ENCODE measurements at regions not wholly inside any gene's neighbourhood (a gene's known extent, or its start where the extent isn't known, plus 50 kb on each side); places are given as distances from the start of the nearest gene placed in this dataset.

- no peaks in the 10 kb centered on the region for H3K9me3 ChIP-seq (ENCODE audit: insufficient read depth, low read length)
- no peaks in the 10 kb centered on the region for H3K27me3 ChIP-seq (ENCODE audit: low read length)
- H3K4me2 ChIP-seq (ENCODE audit: low read depth, low read length, poor library complexity, severe bottlenecking): no peak overlapping the region
- H3K36me3 ChIP-seq (ENCODE audit: low read length): no peaks in the 10 kb centered on the region
- no peak overlapping the region for H3K27ac ChIP-seq (ENCODE audit: low read depth, low read length)
- no peaks in the 10 kb centered on the region for H4K20me1 ChIP-seq (ENCODE audit: low read depth, low read length)
- H3K9me2 ChIP-seq (replicated peaks; ENCODE audit: insufficient read depth, low read length): no peaks in the 10 kb centered on the region
- no peaks in the 10 kb centered on the region for H3K79me2 ChIP-seq (ENCODE audit: insufficient read depth, low read length)
- H3K4me3 ChIP-seq (ENCODE audit: insufficient read depth, low read length, poor library complexity, severe bottlenecking): no peak overlapping the region
- H3K9ac ChIP-seq (ENCODE audit: low read length): no peak overlapping the region
- H2AFZ ChIP-seq (ENCODE audit: low read depth, low read length, severe bottlenecking): no peak overlapping the region
- TF ChIP-seq CTCF (IDR thresholded peaks at IDR 0.05; ENCODE audit: insufficient read depth, low read length, poor library complexity, severe bottlenecking): no peak
- TF ChIP-seq EZH2phosphoT487 (conservative IDR thresholded peaks at IDR 0.05; ENCODE audit: low read length): no peak
- no peaks in the 10 kb centered on the region for H3F3A ChIP-seq (ENCODE audit: insufficient read depth)
Measured at GRCh38 chr6:20331042-20331441, 70.6 kb upstream of the E2F3 start.

- Histone ChIP-seq H3K9me3 (ENCODE audit: insufficient read depth, low read length) (no peaks in the 10 kb centered on the region), H3K36me3 (ENCODE audit: low read length) (no peaks in the 10 kb centered on the region), H2AFZ (ENCODE audit: low read depth, low read length, severe bottlenecking) (no peak overlapping the region), H3K4me3 (ENCODE audit: insufficient read depth, low read length, poor library complexity, severe bottlenecking) (no peak overlapping the region), H3K27ac (ENCODE audit: low read depth, low read length) (no peak overlapping the region), H3K79me2 (ENCODE audit: insufficient read depth, low read length) (no peaks in the 10 kb centered on the region), H3K4me2 (ENCODE audit: low read depth, low read length, poor library complexity, severe bottlenecking) (no peak overlapping the region), H3K9ac (ENCODE audit: low read length) (no peak overlapping the region), H3K27me3 (ENCODE audit: low read length) (no peaks in the 10 kb centered on the region), H3F3A (ENCODE audit: insufficient read depth) (no peaks in the 10 kb centered on the region), H4K20me1 (ENCODE audit: low read depth, low read length) (no peaks in the 10 kb centered on the region), H3K9me2 (replicated peaks; ENCODE audit: insufficient read depth, low read length) (no peaks in the 10 kb centered on the region)
- TF ChIP-seq CTCF (IDR thresholded peaks at IDR 0.05; ENCODE audit: insufficient read depth, low read length, poor library complexity, severe bottlenecking) (no peak), EZH2phosphoT487 (conservative IDR thresholded peaks at IDR 0.05; ENCODE audit: low read length) (no peak)
Measured at GRCh38 chr6:20331625-20332024, 70.1 kb upstream of the E2F3 start.

- Histone ChIP-seq H3K4me3 (ENCODE audit: insufficient read depth, low read length, poor library complexity, severe bottlenecking) (no peak overlapping the region), H3K9me3 (ENCODE audit: insufficient read depth, low read length) (no peaks in the 10 kb centered on the region), H3K79me2 (ENCODE audit: insufficient read depth, low read length) (no peaks in the 10 kb centered on the region), H3K9me2 (replicated peaks; ENCODE audit: insufficient read depth, low read length) (no peaks in the 10 kb centered on the region), H3F3A (ENCODE audit: insufficient read depth) (no peaks in the 10 kb centered on the region), H3K36me3 (ENCODE audit: low read length) (no peaks in the 10 kb centered on the region), H3K27me3 (ENCODE audit: low read length) (no peaks in the 10 kb centered on the region), H3K27ac (ENCODE audit: low read depth, low read length) (no peak overlapping the region), H2AFZ (ENCODE audit: low read depth, low read length, severe bottlenecking) (no peak overlapping the region), H3K4me2 (ENCODE audit: low read depth, low read length, poor library complexity, severe bottlenecking) (no peak overlapping the region), H3K9ac (ENCODE audit: low read length) (no peak overlapping the region), H4K20me1 (ENCODE audit: low read depth, low read length) (no peaks in the 10 kb centered on the region)
- TF ChIP-seq EZH2phosphoT487 (conservative IDR thresholded peaks at IDR 0.05; ENCODE audit: low read length) (no peak), CTCF (IDR thresholded peaks at IDR 0.05; ENCODE audit: insufficient read depth, low read length, poor library complexity, severe bottlenecking) (no peak)
Measured at GRCh38 chr6:20332441-20333006, 69.2 kb upstream of the E2F3 start.
